Brain microvascular endothelial cell (primary cell): ENCODE measurements at regions not wholly inside any gene's neighbourhood (a gene's known extent, or its start where the extent isn't known, plus 50 kb on each side); places are given as distances from the start of the nearest gene placed in this dataset.

Source experiments
- DNase-seq: peaks from one replicate; pipeline ENCODE4 v3.0.0-alpha.2; 2020
- H3K27ac ChIP-seq: fragments of 250-450 bp; sonication (Bioruptor Pico); 2 replicates; pipeline ENCODE4 v1.5.1; 2020; ENCODE audit warnings: mild to moderate bottlenecking, moderate library complexity
- H3K27me3 ChIP-seq: fragments of 250-450 bp; sonication (Bioruptor Pico); replicated peaks from 2 replicates; pipeline ENCODE4 v1.5.1; 2020; ENCODE audit warnings: mild to moderate bottlenecking
- H3K36me3 ChIP-seq: fragments of 250-450 bp; sonication (Bioruptor Pico); replicated peaks from 2 replicates; pipeline ENCODE4 v1.5.1; 2020; ENCODE audit warnings: mild to moderate bottlenecking
- H3K4me3 ChIP-seq: 2 replicates; pipeline ENCODE4 v1.5.1; 2011; ENCODE audit warnings: low read depth, mild to moderate bottlenecking, control low read depth, low read length, moderate library complexity
- in situ Hi-C: cut with HindIII; loops from 2 replicates; pipeline ENCODE4 v1.10.0; 2017; ENCODE audit warnings: low sequenced_read_pairs, low pct_ligation_motif_present
- TF ChIP-seq, protein P1 (sequence below): IDR thresholded peaks from 2 replicates; pipeline ENCODE4 v1.5.1; 2011; ENCODE audit warnings: low read depth, mild to moderate bottlenecking, moderate library complexity, low read length, control low read depth, inconsistent platforms; ENCODE audit errors: missing control alignments

DNA sequence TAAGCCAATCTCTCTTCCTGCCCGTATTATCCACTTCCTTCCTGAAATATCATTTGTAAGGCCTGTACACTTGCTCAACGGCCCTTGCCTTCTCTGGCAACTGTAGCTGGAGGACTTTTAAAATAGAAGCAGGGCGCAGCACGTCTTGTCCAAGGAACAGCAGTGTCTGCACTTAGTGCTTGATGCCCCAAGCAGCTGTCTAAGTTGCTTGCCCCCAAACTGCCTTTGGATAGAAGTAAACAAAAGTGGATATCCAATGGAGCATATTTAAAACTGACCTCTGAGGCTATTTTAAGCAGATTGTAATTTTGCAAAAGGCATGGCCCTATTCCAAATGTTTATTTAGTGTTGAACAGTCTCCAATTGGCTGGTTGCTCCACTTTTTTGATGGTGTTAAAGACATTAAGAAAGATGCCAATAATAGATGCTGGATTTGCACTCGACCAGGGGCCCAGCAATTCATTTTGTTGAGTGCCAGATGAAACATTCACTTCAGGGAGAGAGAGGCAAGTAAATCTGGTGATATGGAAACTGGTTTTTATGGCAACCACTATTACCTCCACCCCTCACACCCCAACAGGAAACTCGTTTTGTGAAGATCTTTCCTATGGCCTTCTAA lies 526.8 kb upstream of the TBL1XR1 start:
- TF ChIP-seq, protein P1, sequence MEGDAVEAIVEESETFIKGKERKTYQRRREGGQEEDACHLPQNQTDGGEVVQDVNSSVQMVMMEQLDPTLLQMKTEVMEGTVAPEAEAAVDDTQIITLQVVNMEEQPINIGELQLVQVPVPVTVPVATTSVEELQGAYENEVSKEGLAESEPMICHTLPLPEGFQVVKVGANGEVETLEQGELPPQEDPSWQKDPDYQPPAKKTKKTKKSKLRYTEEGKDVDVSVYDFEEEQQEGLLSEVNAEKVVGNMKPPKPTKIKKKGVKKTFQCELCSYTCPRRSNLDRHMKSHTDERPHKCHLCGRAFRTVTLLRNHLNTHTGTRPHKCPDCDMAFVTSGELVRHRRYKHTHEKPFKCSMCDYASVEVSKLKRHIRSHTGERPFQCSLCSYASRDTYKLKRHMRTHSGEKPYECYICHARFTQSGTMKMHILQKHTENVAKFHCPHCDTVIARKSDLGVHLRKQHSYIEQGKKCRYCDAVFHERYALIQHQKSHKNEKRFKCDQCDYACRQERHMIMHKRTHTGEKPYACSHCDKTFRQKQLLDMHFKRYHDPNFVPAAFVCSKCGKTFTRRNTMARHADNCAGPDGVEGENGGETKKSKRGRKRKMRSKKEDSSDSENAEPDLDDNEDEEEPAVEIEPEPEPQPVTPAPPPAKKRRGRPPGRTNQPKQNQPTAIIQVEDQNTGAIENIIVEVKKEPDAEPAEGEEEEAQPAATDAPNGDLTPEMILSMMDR: no peak
- Histone ChIP-seq H3K27me3 (no peaks in the 10 kb centered on the region), H3K4me3 (no peak overlapping the region), H3K27ac (no peak overlapping the region), H3K36me3 (no peaks in the 10 kb centered on the region)
- no peak for DNase-seq
- in situ Hi-C loops: no loop called here

DNA sequence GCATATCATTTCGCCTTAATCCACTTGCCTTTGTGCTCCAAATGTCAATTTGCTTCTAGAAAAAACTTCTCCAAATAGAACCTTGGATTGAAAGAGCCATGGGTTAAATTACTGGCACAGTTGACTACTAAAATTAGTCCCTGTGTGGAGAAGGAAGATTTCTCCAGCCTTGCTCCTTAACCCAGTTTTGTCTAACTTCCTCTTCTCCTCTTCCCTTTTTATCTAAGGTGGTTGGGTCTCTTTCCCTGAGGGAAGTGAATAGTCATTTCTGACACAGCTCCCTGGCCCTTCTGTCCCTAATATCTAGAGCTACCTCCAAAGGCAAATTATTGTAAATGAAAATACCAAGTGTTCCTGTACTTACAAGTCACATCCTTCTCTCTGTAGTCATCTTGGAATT lies 527.9 kb upstream of the TBL1XR1 start:
- no peak overlapping the region for H3K27ac ChIP-seq
- H3K36me3 ChIP-seq: no peaks in the 10 kb centered on the region
- in situ Hi-C loops: no loop called here

DNA sequence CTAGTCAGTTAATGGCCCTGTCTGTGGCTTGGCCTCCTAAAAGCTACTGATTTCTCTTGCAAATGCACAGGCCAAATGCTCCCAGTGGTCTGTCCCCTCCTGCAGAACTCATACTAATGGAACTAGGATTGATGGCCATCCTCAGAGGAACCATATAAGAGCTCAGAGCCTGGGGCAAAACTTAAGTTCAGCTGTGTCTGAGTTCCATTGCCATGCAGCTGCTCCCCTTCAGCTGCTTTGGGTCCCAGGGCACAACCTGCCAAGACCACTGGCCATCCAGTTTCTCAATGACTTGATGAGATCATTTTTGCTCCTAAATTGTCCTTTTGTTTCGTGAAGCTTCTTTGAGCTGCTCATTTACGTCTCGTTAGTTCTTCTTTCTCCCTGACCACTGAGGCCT lies 529.5 kb upstream of the TBL1XR1 start:
- no peaks in the 10 kb centered on the region for H3K27me3 ChIP-seq
- no peak for DNase-seq
- no peaks in the 10 kb centered on the region for H3K36me3 ChIP-seq
- H3K27ac ChIP-seq: no peak overlapping the region
- no peak overlapping the region for H3K4me3 ChIP-seq
- in situ Hi-C loops: no loop called here
- TF ChIP-seq, protein P1: no peak

More for the DNA sequence above, 527.9 kb upstream of the TBL1XR1 start:
- TF ChIP-seq, protein P1: no peak
- H3K27me3 ChIP-seq: no peaks in the 10 kb centered on the region
- DNase-seq: no peak
- H3K4me3 ChIP-seq: no peak overlapping the region

DNA sequence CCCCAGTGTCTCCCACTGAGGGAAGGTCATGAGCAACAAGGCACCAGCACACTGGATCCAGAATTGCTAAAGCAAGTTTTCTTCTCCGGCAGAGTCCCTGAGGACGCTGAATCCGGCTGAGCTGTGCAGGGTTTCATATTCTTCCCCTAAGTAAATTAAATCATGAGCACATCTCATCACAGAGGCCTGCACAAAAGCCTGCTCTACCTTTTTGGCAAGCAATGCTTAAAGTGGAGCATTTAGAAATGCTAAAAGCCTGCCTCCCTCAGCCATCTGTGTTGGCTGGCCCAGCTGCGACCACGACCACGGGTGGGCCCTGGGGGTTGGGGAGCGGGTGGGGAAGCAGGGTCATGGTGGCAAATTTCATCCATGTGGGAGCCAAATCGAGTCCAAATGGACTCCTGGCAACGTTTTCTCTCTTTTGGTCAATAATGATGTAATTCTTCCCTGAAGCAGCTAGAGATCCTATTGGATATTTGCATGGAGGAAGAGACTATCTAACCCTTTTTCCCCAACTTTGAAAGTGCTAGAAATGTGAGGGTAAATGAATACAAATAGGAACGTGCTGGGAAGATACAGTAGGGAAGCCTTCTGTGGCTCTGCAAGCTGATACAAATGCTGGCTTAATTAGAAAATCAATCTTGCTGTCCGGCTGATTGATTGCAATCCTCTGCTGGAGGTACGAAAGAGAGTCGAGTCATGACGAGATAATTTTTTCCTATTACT lies 532.8 kb upstream of the TBL1XR1 start:
- no peak overlapping the region for H3K27ac ChIP-seq
- in situ Hi-C loops: no loop called here
- H3K27me3 ChIP-seq: no peaks in the 10 kb centered on the region
- no peak overlapping the region for H3K4me3 ChIP-seq
- TF ChIP-seq, protein P1: no peak
- H3K36me3 ChIP-seq: no peaks in the 10 kb centered on the region
- no peak for DNase-seq

DNA sequence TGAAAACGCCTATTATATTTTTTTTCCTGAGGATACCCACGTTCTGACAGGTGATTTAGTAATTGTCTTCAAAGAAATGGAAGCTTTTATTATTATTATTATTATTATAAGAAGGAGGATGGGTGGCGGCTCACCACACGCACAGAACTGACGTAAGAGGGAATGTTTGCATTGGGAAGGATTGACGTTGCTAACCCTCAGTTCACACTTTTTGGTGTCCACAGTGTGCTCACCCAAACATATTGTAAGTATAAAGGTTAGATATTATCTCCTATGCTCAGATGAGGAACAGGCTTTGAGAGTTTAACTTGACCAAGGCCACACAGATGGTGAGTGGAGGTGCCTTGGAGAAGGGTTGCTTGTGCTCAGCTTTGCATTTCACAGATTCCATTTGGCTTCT lies 533.5 kb upstream of the TBL1XR1 start:
- in situ Hi-C loops: no loop called here
- no peak overlapping the region for H3K4me3 ChIP-seq
- no peaks in the 10 kb centered on the region for H3K36me3 ChIP-seq
- TF ChIP-seq, protein P1: no peak
- peak overlapping the region; percentile 13 for H3K27ac ChIP-seq
- no peaks in the 10 kb centered on the region for H3K27me3 ChIP-seq
- DNase-seq: no peak
